Keratinocyte (primary cell): ENCODE measurements at regions not wholly inside any gene's neighbourhood (a gene's known extent, or its start where the extent isn't known, plus 50 kb on each side); places are given as distances from the start of the nearest gene placed in this dataset.

ENCODE experiments used
- DNase-seq: peaks from one replicate; pipeline ENCODE4 v3.0.0-alpha.2; 2011; ENCODE audit warnings: low read depth, missing footprints, low spot score
- FAIRE-seq: peaks from 2 replicates; lab custom pipeline; 2011; peaks lifted over from hg19 to GRCh38; lab: Jason Lieb, UNC
- H2AFZ ChIP-seq: 2 replicates; pipeline ENCODE4 v1.6.0; 2012; ENCODE audit warnings: low read length, control low read depth, inconsistent platforms; ENCODE audit not compliant: control insufficient read depth
- H3K27ac ChIP-seq: 2 replicates; pipeline ENCODE4 v1.5.1; 2011; ENCODE audit warnings: low read length; ENCODE audit not compliant: control insufficient read depth, insufficient read depth
- H3K27me3 ChIP-seq: 3 replicates; pipeline ENCODE4 v1.6.0; 2011; ENCODE audit warnings: low read length; ENCODE audit not compliant: control insufficient read depth, insufficient read depth; ENCODE audit errors: extremely low read depth
- H3K36me3 ChIP-seq, 2 experiments: 2 replicates in 1 of 2; 3 replicates in 1 of 2; pipeline ENCODE4 v1.5.1; 2011; ENCODE audit warnings: low read length in 2 of 2, mild to moderate bottlenecking in 1 of 2; ENCODE audit not compliant: control insufficient read depth in 2 of 2, insufficient read depth in 2 of 2; ENCODE audit errors: extremely low read depth in 1 of 2
- H3K4me1 ChIP-seq: 3 replicates; pipeline ENCODE4 v1.5.1; 2011; ENCODE audit warnings: low read length; ENCODE audit not compliant: control insufficient read depth, insufficient read depth; ENCODE audit errors: extremely low read depth
- H3K4me2 ChIP-seq: 3 replicates; pipeline ENCODE4 v1.6.0; 2011; ENCODE audit warnings: low read depth, low read length; ENCODE audit not compliant: control insufficient read depth, insufficient read depth; ENCODE audit errors: extremely low read depth
- H3K4me3 ChIP-seq, 3 experiments: fragments of 200-600 bp in 1 of 3; sonication (generic) in 1 of 3; 2 replicates in 2 of 3; 3 replicates in 1 of 3; pipeline ENCODE4 v1.5.1; 2011 to 2016; ENCODE audit warnings: low read length in 3 of 3, mild to moderate bottlenecking in 3 of 3, control low read depth in 2 of 3, inconsistent platforms in 1 of 3, low read depth in 1 of 3, mixed read lengths in 1 of 3, mixed run types in 1 of 3, moderate library complexity in 1 of 3; ENCODE audit not compliant: control insufficient read depth in 2 of 3, insufficient read depth in 2 of 3; ENCODE audit errors: extremely low read depth in 1 of 3
- H3K79me2 ChIP-seq: 2 replicates; pipeline ENCODE4 v1.6.0; 2012; ENCODE audit warnings: low read length; ENCODE audit not compliant: control insufficient read depth, insufficient read depth
- H3K9ac ChIP-seq: 3 replicates; pipeline ENCODE4 v1.6.0; 2011; ENCODE audit warnings: low read length; ENCODE audit not compliant: control insufficient read depth, insufficient read depth; ENCODE audit errors: extremely low read depth
- H3K9me1 ChIP-seq: 3 replicates; pipeline ENCODE4 v1.6.0; 2011; ENCODE audit warnings: low read length; ENCODE audit not compliant: control insufficient read depth, insufficient read depth; ENCODE audit errors: extremely low read depth
- H3K9me3 ChIP-seq: 2 replicates; pipeline ENCODE4 v1.5.1; 2012; ENCODE audit warnings: low read depth, low read length; ENCODE audit not compliant: control insufficient read depth
- H4K20me1 ChIP-seq: 3 replicates; pipeline ENCODE4 v1.6.0; 2011; ENCODE audit warnings: low read length; ENCODE audit not compliant: control insufficient read depth, insufficient read depth; ENCODE audit errors: extremely low read depth
- EZH2 ChIP-seq: IDR thresholded peaks from one replicate; pipeline ENCODE4 v1.6.1; 2012; ENCODE audit warnings: inconsistent platforms, mild to moderate bottlenecking, low read length, moderate library complexity
- dilution Hi-C: fragments of 300-500 bp; cut with MboI; formaldehyde crosslinking; loops from one replicate; pipeline ENCODE4 v1.7.0; 2020; ENCODE audit warnings: low sequenced_read_pairs; ENCODE audit not compliant: extremely low pct_ligation_motif_present
- TF ChIP-seq, protein P1 (sequence below), 3 experiments: IDR thresholded peaks in 1 of 3; conservative IDR thresholded peaks in 1 of 3; optimal IDR thresholded peaks in 1 of 3; 2 replicates in 2 of 3; 3 replicates in 1 of 3; pipeline versions ENCODE3 to v1.5.1; 2011; ENCODE audit warnings: low read length in 3 of 3, mild to moderate bottlenecking in 3 of 3, moderate library complexity in 2 of 3, control low read depth in 1 of 3, inconsistent platforms in 1 of 3; ENCODE audit not compliant: insufficient read depth in 2 of 3; ENCODE audit errors: extremely low read depth in 1 of 3

DNA sequence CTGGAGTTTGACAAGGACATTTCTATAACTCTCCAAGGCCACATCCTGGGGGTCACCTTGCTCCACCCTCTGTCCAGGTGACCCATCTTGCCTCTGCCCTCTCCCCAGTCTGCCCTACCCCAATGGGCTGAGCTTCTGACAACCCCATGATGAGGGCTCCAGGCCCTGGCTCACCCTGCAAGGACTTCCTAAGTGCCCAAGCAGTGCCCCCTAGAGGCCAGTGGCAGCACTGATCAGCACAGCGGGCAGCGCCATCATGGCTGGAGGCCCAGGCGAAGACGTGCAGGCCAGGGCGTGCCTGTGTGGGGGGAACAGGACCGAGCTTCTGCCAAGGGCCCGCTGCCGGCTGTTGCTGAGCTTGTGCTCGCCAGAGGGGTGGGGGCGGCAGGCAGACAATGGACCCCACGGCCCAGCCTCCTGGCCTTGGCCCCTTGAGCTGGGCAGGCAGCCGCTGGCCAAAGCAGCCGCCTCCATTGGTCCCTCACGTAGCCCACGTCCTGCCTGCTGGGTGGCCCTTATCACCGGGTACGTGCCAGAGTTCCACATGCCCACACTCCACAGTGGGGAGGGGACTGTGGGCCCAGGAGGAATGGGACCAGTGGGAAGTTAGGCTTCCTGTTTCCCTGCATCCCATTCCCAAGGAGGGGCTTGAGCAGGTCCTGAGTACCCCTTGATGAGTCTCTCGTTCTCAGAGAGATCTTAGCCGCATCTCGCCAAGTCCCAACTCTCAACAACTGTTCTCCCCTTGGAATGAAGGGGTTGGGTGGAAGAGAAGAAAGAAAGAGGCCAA, 64.3 kb downstream of the MRPL14 start:
- no peak overlapping the region for H3K4me3 ChIP-seq
- no peak for FAIRE-seq
- DNase-seq: no peak
- H3K27ac ChIP-seq: peak overlapping the region; percentile 67
- no peaks in the 10 kb centered on the region for H3K36me3 ChIP-seq
- peak overlapping the region; percentile 35 for H2AFZ ChIP-seq
- no peaks in the 10 kb centered on the region for H3K9me1 ChIP-seq
- dilution Hi-C loops: no loop called here
- H4K20me1 ChIP-seq: no peaks in the 10 kb centered on the region
- peaks cover 61% of the 10 kb centered on the region for H3K4me1 ChIP-seq
- H3K79me2 ChIP-seq: no peaks in the 10 kb centered on the region
- no peaks in the 10 kb centered on the region for H3K27me3 ChIP-seq
- no peaks in the 10 kb centered on the region for H3K9me3 ChIP-seq
- H3K4me2 ChIP-seq: peak overlapping the region; percentile 78
- peak overlapping the region; percentile 42 for H3K9ac ChIP-seq
- TF ChIP-seq, protein P1, sequence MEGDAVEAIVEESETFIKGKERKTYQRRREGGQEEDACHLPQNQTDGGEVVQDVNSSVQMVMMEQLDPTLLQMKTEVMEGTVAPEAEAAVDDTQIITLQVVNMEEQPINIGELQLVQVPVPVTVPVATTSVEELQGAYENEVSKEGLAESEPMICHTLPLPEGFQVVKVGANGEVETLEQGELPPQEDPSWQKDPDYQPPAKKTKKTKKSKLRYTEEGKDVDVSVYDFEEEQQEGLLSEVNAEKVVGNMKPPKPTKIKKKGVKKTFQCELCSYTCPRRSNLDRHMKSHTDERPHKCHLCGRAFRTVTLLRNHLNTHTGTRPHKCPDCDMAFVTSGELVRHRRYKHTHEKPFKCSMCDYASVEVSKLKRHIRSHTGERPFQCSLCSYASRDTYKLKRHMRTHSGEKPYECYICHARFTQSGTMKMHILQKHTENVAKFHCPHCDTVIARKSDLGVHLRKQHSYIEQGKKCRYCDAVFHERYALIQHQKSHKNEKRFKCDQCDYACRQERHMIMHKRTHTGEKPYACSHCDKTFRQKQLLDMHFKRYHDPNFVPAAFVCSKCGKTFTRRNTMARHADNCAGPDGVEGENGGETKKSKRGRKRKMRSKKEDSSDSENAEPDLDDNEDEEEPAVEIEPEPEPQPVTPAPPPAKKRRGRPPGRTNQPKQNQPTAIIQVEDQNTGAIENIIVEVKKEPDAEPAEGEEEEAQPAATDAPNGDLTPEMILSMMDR (optimal IDR thresholded peaks at IDR 0.05 in 1 of 3, IDR thresholded peaks at IDR 0.05 in 1 of 3, conservative IDR thresholded peaks at IDR 0.05 in 1 of 3; ENCODE audit: extremely low read depth in 1 of 3, insufficient read depth in 2 of 3, low read length in 3 of 3): peak in 2 of 3 experiments; percentile 96 to 98
- no peak for TF ChIP-seq EZH2

DNA sequence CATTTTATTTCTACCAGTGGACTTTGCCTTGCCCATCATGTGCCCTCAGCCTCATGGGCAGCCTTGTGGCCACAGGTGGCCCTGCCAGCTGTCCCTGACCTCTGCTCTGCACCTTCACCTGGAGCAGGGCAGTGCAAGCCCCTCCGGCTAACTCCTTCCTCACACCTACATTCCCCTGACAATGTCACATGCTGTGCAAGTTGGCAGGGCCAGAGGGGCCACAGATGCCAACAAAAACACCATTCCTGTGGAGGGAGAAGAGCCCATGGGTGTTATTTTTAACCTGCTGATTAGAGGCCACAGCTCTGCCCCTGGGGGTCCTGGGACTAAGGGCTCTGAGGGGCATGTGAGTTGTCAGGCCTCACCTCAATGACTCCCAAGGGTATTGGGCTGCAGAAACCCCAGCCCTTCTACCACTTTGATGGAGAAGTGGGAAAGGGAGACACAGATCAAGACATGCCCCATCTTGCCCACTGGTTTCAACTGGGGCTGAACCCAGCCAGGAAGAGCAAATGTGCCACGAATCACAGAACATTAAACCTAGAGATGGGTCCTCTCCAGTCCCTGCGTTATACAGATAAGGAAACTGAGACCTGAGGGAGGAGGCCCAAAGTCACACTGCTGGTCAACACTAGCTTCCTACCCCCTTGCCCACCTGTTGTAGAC, 65.0 kb downstream of the MRPL14 start:
- Histone ChIP-seq H3K27me3 (no peaks in the 10 kb centered on the region), H2AFZ (no peak overlapping the region)
- FAIRE-seq: peak; percentile 73

More for the DNA sequence above, 65.0 kb downstream of the MRPL14 start:
- Histone ChIP-seq H3K79me2 (no peaks in the 10 kb centered on the region), H3K4me1 (peaks cover 69% of the 10 kb centered on the region), H4K20me1 (no peaks in the 10 kb centered on the region), H3K9me1 (no peaks in the 10 kb centered on the region), H3K36me3 (no peaks in the 10 kb centered on the region), H3K4me3 (no peak overlapping the region), H3K9ac (peak overlapping the region; percentile 42), H3K9me3 (no peaks in the 10 kb centered on the region), H3K4me2 (peak overlapping the region; percentile 78), H3K27ac (peak overlapping the region; percentile 67)
- dilution Hi-C loops: no loop called here
- TF ChIP-seq, protein P1 (optimal IDR thresholded peaks at IDR 0.05 in 1 of 3, IDR thresholded peaks at IDR 0.05 in 1 of 3, conservative IDR thresholded peaks at IDR 0.05 in 1 of 3; ENCODE audit: extremely low read depth in 1 of 3, insufficient read depth in 2 of 3, low read length in 3 of 3): no peak
- TF ChIP-seq EZH2: no peak
- DNase-seq: no peak
